ENCODE measurements at regions not wholly inside any gene's neighbourhood (a gene's known extent, or its start where the extent isn't known, plus 50 kb on each side); places are given as distances from the start of the nearest gene placed in this dataset.

GRCh38 chr5:124652514-124652819, 94.0 kb downstream of the ZNF608 start:
- no peaks in the 10 kb centered on the region for H3K9me3 ChIP-seq (ENCODE audit: control insufficient read depth in 1 of 2, low read length in 2 of 2)
- H3K4me3 ChIP-seq (ENCODE audit: low read depth in 1 of 2, low read length in 2 of 2), result peak overlapping the region in 1 of 2 donors; percentile 65
- peaks cover 0 to 1% of the 10 kb centered on the region in 2 donors for H3K36me3 ChIP-seq (ENCODE audit: control insufficient read depth in 1 of 2, insufficient read depth in 2 of 2, low read length in 2 of 2)
- H3K27ac ChIP-seq (ENCODE audit: low read length), result peak overlapping the region; percentile 74
- H3K4me1 ChIP-seq (ENCODE audit: control insufficient read depth in 1 of 2, insufficient read depth in 2 of 2, low read length in 2 of 2), result peaks cover 38 to 55% of the 10 kb centered on the region in 2 donors
- no peaks in the 10 kb centered on the region for H3K27me3 ChIP-seq (ENCODE audit: low read depth, low read length)

- H3K4me1 ChIP-seq (ENCODE audit: control insufficient read depth in 1 of 2, insufficient read depth in 2 of 2, low read length in 2 of 2), result peaks cover 38 to 54% of the 10 kb centered on the region in 2 donors
- no peaks in the 10 kb centered on the region for H3K27me3 ChIP-seq (ENCODE audit: low read depth, low read length)
- H3K36me3 ChIP-seq (ENCODE audit: control insufficient read depth in 1 of 2, insufficient read depth in 2 of 2, low read length in 2 of 2), result peaks cover 0 to 5% of the 10 kb centered on the region in 2 donors
- H3K27ac ChIP-seq (ENCODE audit: low read length), result peak overlapping the region; percentile 74
- H3K4me3 ChIP-seq (ENCODE audit: low read depth in 1 of 2, low read length in 2 of 2), result peak overlapping the region; percentile 65 to 72
- H3K9me3 ChIP-seq (ENCODE audit: control insufficient read depth in 1 of 2, low read length in 2 of 2), result no peaks in the 10 kb centered on the region
Observed at GRCh38 chr5:124651663-124652513, 94.6 kb downstream of the ZNF608 start.

GRCh38 chr5:124650951-124651662, 95.3 kb downstream of the ZNF608 start:
- peak overlapping the region; percentile 62 for H3K27ac ChIP-seq (ENCODE audit: low read length)
- H3K36me3 ChIP-seq (ENCODE audit: control insufficient read depth in 1 of 2, insufficient read depth in 2 of 2, low read length in 2 of 2), result peaks cover 0 to 5% of the 10 kb centered on the region in 2 donors
- peak overlapping the region; percentile 65 to 72 for H3K4me3 ChIP-seq (ENCODE audit: low read depth in 1 of 2, low read length in 2 of 2)
- peaks cover 34 to 46% of the 10 kb centered on the region in 2 donors for H3K4me1 ChIP-seq (ENCODE audit: control insufficient read depth in 1 of 2, insufficient read depth in 2 of 2, low read length in 2 of 2)
- no peaks in the 10 kb centered on the region for H3K9me3 ChIP-seq (ENCODE audit: control insufficient read depth in 1 of 2, low read length in 2 of 2)
- H3K27me3 ChIP-seq (ENCODE audit: low read depth, low read length), result no peaks in the 10 kb centered on the region

- H3K4me3 ChIP-seq (ENCODE audit: low read depth in 1 of 2, low read length in 2 of 2), result peak overlapping the region in 1 of 2 donors; percentile 4
- peak overlapping the region; percentile 6 for H3K27ac ChIP-seq (ENCODE audit: low read length)
- H3K36me3 ChIP-seq (ENCODE audit: control insufficient read depth in 1 of 2, insufficient read depth in 2 of 2, low read length in 2 of 2), result peaks cover 0 to 5% of the 10 kb centered on the region in 2 donors
- H3K4me1 ChIP-seq (ENCODE audit: control insufficient read depth in 1 of 2, insufficient read depth in 2 of 2, low read length in 2 of 2), result peaks cover 26 to 39% of the 10 kb centered on the region in 2 donors
- H3K27me3 ChIP-seq (ENCODE audit: low read depth, low read length), result no peaks in the 10 kb centered on the region
- no peaks in the 10 kb centered on the region for H3K9me3 ChIP-seq (ENCODE audit: control insufficient read depth in 1 of 2, low read length in 2 of 2)
Observed at GRCh38 chr5:124650147-124650561, 96.3 kb downstream of the ZNF608 start.

GRCh38 chr5:124649491-124650146, 96.8 kb downstream of the ZNF608 start:
- H3K36me3 ChIP-seq (ENCODE audit: control insufficient read depth in 1 of 2, insufficient read depth in 2 of 2, low read length in 2 of 2), result peaks cover 0 to 5% of the 10 kb centered on the region in 2 donors
- H3K9me3 ChIP-seq (ENCODE audit: control insufficient read depth in 1 of 2, low read length in 2 of 2), result no peaks in the 10 kb centered on the region
- H3K27me3 ChIP-seq (ENCODE audit: low read depth, low read length), result no peaks in the 10 kb centered on the region
- peaks cover 26 to 33% of the 10 kb centered on the region in 2 donors for H3K4me1 ChIP-seq (ENCODE audit: control insufficient read depth in 1 of 2, insufficient read depth in 2 of 2, low read length in 2 of 2)
- peak overlapping the region in 1 of 2 donors; percentile 4 for H3K4me3 ChIP-seq (ENCODE audit: low read depth in 1 of 2, low read length in 2 of 2)
- H3K27ac ChIP-seq (ENCODE audit: low read length), result peak overlapping the region; percentile 6

- no peak overlapping the region for H3K4me3 ChIP-seq (ENCODE audit: low read depth in 1 of 2, low read length in 2 of 2)
- peaks cover 0 to 5% of the 10 kb centered on the region in 2 donors for H3K36me3 ChIP-seq (ENCODE audit: control insufficient read depth in 1 of 2, insufficient read depth in 2 of 2, low read length in 2 of 2)
- H3K4me1 ChIP-seq (ENCODE audit: control insufficient read depth in 1 of 2, insufficient read depth in 2 of 2, low read length in 2 of 2), result peaks cover 26 to 32% of the 10 kb centered on the region in 2 donors
- no peaks in the 10 kb centered on the region for H3K9me3 ChIP-seq (ENCODE audit: control insufficient read depth in 1 of 2, low read length in 2 of 2)
- H3K27me3 ChIP-seq (ENCODE audit: low read depth, low read length), result no peaks in the 10 kb centered on the region
- peak overlapping the region; percentile 6 for H3K27ac ChIP-seq (ENCODE audit: low read length)
Observed at GRCh38 chr5:124648902-124649467, 97.5 kb downstream of the ZNF608 start.

- H3K4me3 ChIP-seq (ENCODE audit: low read depth in 1 of 2, low read length in 2 of 2), result no peak overlapping the region
- peaks cover 0 to 10% of the 10 kb centered on the region in 2 donors for H3K36me3 ChIP-seq (ENCODE audit: control insufficient read depth in 1 of 2, insufficient read depth in 2 of 2, low read length in 2 of 2)
- no peaks in the 10 kb centered on the region for H3K9me3 ChIP-seq (ENCODE audit: control insufficient read depth in 1 of 2, low read length in 2 of 2)
- H3K27me3 ChIP-seq (ENCODE audit: low read depth, low read length), result no peaks in the 10 kb centered on the region
- no peak overlapping the region for H3K27ac ChIP-seq (ENCODE audit: low read length)
- H3K4me1 ChIP-seq (ENCODE audit: control insufficient read depth in 1 of 2, insufficient read depth in 2 of 2, low read length in 2 of 2), result peaks cover 22 to 28% of the 10 kb centered on the region in 2 donors
Observed at GRCh38 chr5:124647352-124647751, 99.1 kb downstream of the ZNF608 start.

GRCh38 chr5:124645396-124645795, 101.0 kb downstream of the ZNF608 start:
- Histone ChIP-seq H3K9me3 (ENCODE audit: control insufficient read depth in 1 of 2, low read length in 2 of 2) (no peaks in the 10 kb centered on the region), H3K27me3 (ENCODE audit: low read depth, low read length) (no peaks in the 10 kb centered on the region), H3K36me3 (ENCODE audit: control insufficient read depth in 1 of 2, insufficient read depth in 2 of 2, low read length in 2 of 2) (peaks cover 4 to 10% of the 10 kb centered on the region in 2 donors), H3K27ac (ENCODE audit: low read length) (no peak overlapping the region), H3K4me3 (ENCODE audit: low read depth in 1 of 2, low read length in 2 of 2) (no peak overlapping the region), H3K4me1 (ENCODE audit: control insufficient read depth in 1 of 2, insufficient read depth in 2 of 2, low read length in 2 of 2) (peaks cover 9 to 18% of the 10 kb centered on the region in 2 donors)

- Histone ChIP-seq H3K9me3 (ENCODE audit: control insufficient read depth in 1 of 2, low read length in 2 of 2) (no peaks in the 10 kb centered on the region), H3K4me1 (ENCODE audit: control insufficient read depth in 1 of 2, insufficient read depth in 2 of 2, low read length in 2 of 2) (peaks cover 6 to 10% of the 10 kb centered on the region in 2 donors), H3K27me3 (ENCODE audit: low read depth, low read length) (no peaks in the 10 kb centered on the region), H3K36me3 (ENCODE audit: control insufficient read depth in 1 of 2, insufficient read depth in 2 of 2, low read length in 2 of 2) (peaks cover 7 to 10% of the 10 kb centered on the region in 2 donors), H3K4me3 (ENCODE audit: low read depth in 1 of 2, low read length in 2 of 2) (no peak overlapping the region), H3K27ac (ENCODE audit: low read length) (no peak overlapping the region)
Observed at GRCh38 chr5:124644582-124644981, 101.9 kb downstream of the ZNF608 start.

GRCh38 chr5:124644138-124644537, 102.3 kb downstream of the ZNF608 start:
- Histone ChIP-seq H3K27me3 (ENCODE audit: low read depth, low read length) (no peaks in the 10 kb centered on the region), H3K4me3 (ENCODE audit: low read depth in 1 of 2, low read length in 2 of 2) (no peak overlapping the region), H3K4me1 (ENCODE audit: control insufficient read depth in 1 of 2, insufficient read depth in 2 of 2, low read length in 2 of 2) (peaks cover 2 to 5% of the 10 kb centered on the region in 2 donors), H3K27ac (ENCODE audit: low read length) (no peak overlapping the region), H3K9me3 (ENCODE audit: control insufficient read depth in 1 of 2, low read length in 2 of 2) (no peaks in the 10 kb centered on the region), H3K36me3 (ENCODE audit: control insufficient read depth in 1 of 2, insufficient read depth in 2 of 2, low read length in 2 of 2) (peaks cover 7 to 10% of the 10 kb centered on the region in 2 donors)

GRCh38 chr5:124643336-124643735, 103.1 kb downstream of the ZNF608 start:
- H3K4me1 ChIP-seq (ENCODE audit: control insufficient read depth in 1 of 2, insufficient read depth in 2 of 2, low read length in 2 of 2), result no peaks in the 10 kb centered on the region
- H3K4me3 ChIP-seq (ENCODE audit: low read depth in 1 of 2, low read length in 2 of 2), result no peak overlapping the region
- no peak overlapping the region for H3K27ac ChIP-seq (ENCODE audit: low read length)
- H3K9me3 ChIP-seq (ENCODE audit: control insufficient read depth in 1 of 2, low read length in 2 of 2), result no peaks in the 10 kb centered on the region
- H3K36me3 ChIP-seq (ENCODE audit: control insufficient read depth in 1 of 2, insufficient read depth in 2 of 2, low read length in 2 of 2), result peaks cover 7 to 10% of the 10 kb centered on the region in 2 donors
- H3K27me3 ChIP-seq (ENCODE audit: low read depth, low read length), result no peaks in the 10 kb centered on the region
